Right lobe of liver (tissue), 6 donors: ENCODE measurements at regions not wholly inside any gene's neighbourhood (a gene's known extent, or its start where the extent isn't known, plus 50 kb on each side); places are given as distances from the start of the nearest gene placed in this dataset.
A peak's percentile ranks its signal among the peaks of the same experiment; 100 is the strongest.

Experiments
- ATAC-seq, 4 donors: fragments of 200-7000 bp; cut with Tn5 transposase; one replicate each; pipeline ENCODE4 v1.9.1; 2020; ENCODE audit warnings: mild to moderate bottlenecking in 4 of 4, moderate library complexity in 4 of 4
- DNase-seq, 3 donors: peaks; one replicate each; pipeline ENCODE4 v3.0.0-alpha.2; 2020
- H3K27ac ChIP-seq, 3 donors: fragments of 200-600 bp; one replicate each; pipeline ENCODE4 v1.8.0; 2022
- H3K27me3 ChIP-seq, 2 donors: fragments of 200-600 bp; one replicate each; pipeline ENCODE4 v1.8.0; 2022
- H3K36me3 ChIP-seq, 4 donors: fragments of 200-600 bp; sonication (generic) in 1 of 4; one replicate each; pipeline versions ENCODE4 v1.5.1 to v1.8.0; 2017 to 2022; ENCODE audit warnings: control low read depth in 1 of 4
- H3K4me1 ChIP-seq, 4 donors: fragments of 200-600 bp; sonication (generic) in 1 of 4; one replicate each; pipeline versions ENCODE4 v1.5.1 to v1.8.0; 2017 to 2022; ENCODE audit warnings: control low read depth in 1 of 4
- H3K4me3 ChIP-seq, 3 donors: fragments of 200-600 bp; one replicate each; pipeline ENCODE4 v1.8.0; 2022
- H3K9me3 ChIP-seq, 4 donors: fragments of 200-600 bp; sonication (generic) in 1 of 4; one replicate each; pipeline versions ENCODE4 v1.5.1 to v1.8.0; 2017 to 2022; ENCODE audit warnings: control low read depth in 1 of 4
- CTCF ChIP-seq, 4 donors: fragments of 200-600 bp in 3 of 4; fragments of 450-650 bp in 1 of 4; IDR thresholded peaks; one replicate each; pipeline versions ENCODE4 v1.5.1 to v1.8.0; 2016 to 2022; ENCODE audit warnings: antibody characterized with exemption in 4 of 4, mild to moderate bottlenecking in 2 of 4
- POLR2A ChIP-seq: fragments of 450-650 bp; IDR thresholded peaks from one replicate; pipeline ENCODE4 v1.6.1; 2017; ENCODE audit warnings: antibody characterized with exemption, mild to moderate bottlenecking
- WGBS: methylation state at CpG from one replicate; pipeline ENCODE4 v1.1.6; 2018; ENCODE audit warnings: low coverage, low lambda C conversion rate; ENCODE audit not compliant: insufficient coverage; ENCODE audit errors: missing lambda C conversion rate; 5-methylcytosine and 5-hydroxymethylcytosine counted together
- intact Hi-C, 2 donors: fragments of 100-400 bp; cut with DNase I; formaldehyde crosslinking; loops; one replicate each; pipeline versions ENCODE4 v1.11.2 to v1.14.1; 2022
- donor health status: DM: no; HTN: yes; CAD: no.
- donor health status: DM: no; HTN: no; CAD: no.
- donor health status: DM: no; HTN: no; CAD: no.
- donor health status: DM: no; HTN: yes; CAD: no.
- donor health status: DM: no; HTN: yes; CAD: no.

GRCh38 chr3:10756546-10756945, 59.5 kb upstream of the SLC6A11 start:
- Histone ChIP-seq H3K27me3 (no peaks in the 10 kb centered on the region), H3K4me3 (no peak overlapping the region), H3K9me3 (no peaks in the 10 kb centered on the region), H3K27ac (no peak overlapping the region), H3K4me1 (no peaks in the 10 kb centered on the region), H3K36me3 (no peaks in the 10 kb centered on the region)
- WGBS: no CpG with 5 or more reads among the region's 2 CpGs
- intact Hi-C loops: loop anchor here (5.0 to 10.0 kb wide), 3 partner anchors 126 to 298 kb away; no protein-coding TSS in a partner anchor
- no peak for ATAC-seq
- DNase-seq: no peak
- no peak for TF ChIP-seq POLR2A
- no peak for TF ChIP-seq CTCF (IDR thresholded peaks at IDR 0.05)

- DNase-seq (no peak), ATAC-seq (no peak)
- H3K27me3 ChIP-seq: no peaks in the 10 kb centered on the region
- no peak for TF ChIP-seq CTCF (IDR thresholded peaks at IDR 0.05)
- TF ChIP-seq POLR2A: no peak
- WGBS: 25% methylated on average over 8 of the region's 10 CpGs
- no peaks in the 10 kb centered on the region for H3K36me3 ChIP-seq
- no peaks in the 10 kb centered on the region for H3K9me3 ChIP-seq
- no peak overlapping the region for H3K27ac ChIP-seq
- H3K4me1 ChIP-seq: no peaks in the 10 kb centered on the region
- intact Hi-C loops: loop anchor here (5.0 to 10.0 kb wide), 3 partner anchors 125 to 298 kb away; no protein-coding TSS in a partner anchor
- no peak overlapping the region for H3K4me3 ChIP-seq
Observed at GRCh38 chr3:10757021-10757820, 58.8 kb upstream of the SLC6A11 start.

GRCh38 chr3:10757821-10758130, 58.3 kb upstream of the SLC6A11 start:
- H3K27me3 ChIP-seq: no peaks in the 10 kb centered on the region
- ATAC-seq (no peak), DNase-seq (no peak)
- intact Hi-C loops: loop anchor here (5.0 to 10.0 kb wide), 3 partner anchors 125 to 297 kb away; no protein-coding TSS in a partner anchor
- no peaks in the 10 kb centered on the region for H3K4me1 ChIP-seq
- H3K27ac ChIP-seq: no peak overlapping the region
- H3K36me3 ChIP-seq: no peaks in the 10 kb centered on the region
- no peak overlapping the region for H3K4me3 ChIP-seq
- no CpG with 5 or more reads among the region's 1 CpG for WGBS
- H3K9me3 ChIP-seq: no peaks in the 10 kb centered on the region
- TF ChIP-seq POLR2A (no peak), CTCF (IDR thresholded peaks at IDR 0.05) (no peak)

GRCh38 chr3:10758304-10759037, 57.6 kb upstream of the SLC6A11 start:
- ATAC-seq (peak; percentile 93 to 99 (median 96)), DNase-seq (peak; percentile 58 to 68 (median 65))
- intact Hi-C loops: loop anchor here (5.0 to 10.0 kb wide), 3 partner anchors 124 to 296 kb away; no protein-coding TSS in a partner anchor
- no peaks in the 10 kb centered on the region for H3K27me3 ChIP-seq
- H3K27ac ChIP-seq: no peak overlapping the region
- TF ChIP-seq CTCF (IDR thresholded peaks at IDR 0.05) (peak; percentile 66 to 79 (median 78)), POLR2A (no peak)
- WGBS: 19% methylated on average over 6 of the region's 14 CpGs
- no peaks in the 10 kb centered on the region for H3K36me3 ChIP-seq
- no peaks in the 10 kb centered on the region for H3K9me3 ChIP-seq
- no peaks in the 10 kb centered on the region for H3K4me1 ChIP-seq
- no peak overlapping the region for H3K4me3 ChIP-seq
